Endothelial cell of umbilical vein (primary cell): ENCODE measurements at regions not wholly inside any gene's neighbourhood (a gene's known extent, or its start where the extent isn't known, plus 50 kb on each side); places are given as distances from the start of the nearest gene placed in this dataset.

Experiments used
- BruUV-seq: library from RNA; stranded (reverse); fragments of 400-500 nt; replicated peaks from 2 replicates; lab custom pipeline; 2021; lab: Mats Ljungman, UMichigan
- CTCF ChIA-PET: fragments of 300-600, 350-600 bp; sonication (Branson Sonifier 250); formaldehyde crosslinking; loops from one replicate; lab custom pipeline; 2021; ENCODE audit warnings: antibody characterized with exemption, inconsistent platforms; lab: Charles Lee
- POLR2A ChIA-PET: fragments of 300-600, 350-600 bp; sonication (Branson Sonifier 250); formaldehyde crosslinking; loops from one replicate; lab custom pipeline; 2021; ENCODE audit warnings: antibody characterized with exemption, inconsistent platforms; lab: Charles Lee
- DNase-seq: peaks from one replicate; pipeline ENCODE4 v3.0.0-alpha.2; 2011; ENCODE audit warnings: low read depth, low spot score
- FAIRE-seq: peaks from 2 replicates; lab custom pipeline; 2011; peaks lifted over from hg19 to GRCh38; lab: Jason Lieb, UNC
- H2AFZ ChIP-seq: 2 replicates; pipeline ENCODE4 v1.6.0; 2012; ENCODE audit warnings: low read depth, low read length, control low read depth, inconsistent platforms
- H3K27ac ChIP-seq: 2 replicates; pipeline ENCODE4 v1.5.1; 2011; ENCODE audit warnings: low read depth, mild to moderate bottlenecking, control low read depth, low read length, moderate library complexity; ENCODE audit not compliant: insufficient read depth
- H3K27me3 ChIP-seq, 2 experiments: 2 replicates each; pipeline versions ENCODE4 v1.6.0 to v1.6.1; 2011; ENCODE audit warnings: low read length in 2 of 2, mixed read lengths in 1 of 2; ENCODE audit not compliant: control insufficient read depth in 2 of 2, insufficient read depth in 2 of 2
- H3K36me3 ChIP-seq, 2 experiments: 2 replicates in 1 of 2; 3 replicates in 1 of 2; pipeline ENCODE4 v1.5.1; 2011; ENCODE audit warnings: low read length in 2 of 2, mild to moderate bottlenecking in 1 of 2, moderate library complexity in 1 of 2; ENCODE audit not compliant: control insufficient read depth in 2 of 2, insufficient read depth in 2 of 2; ENCODE audit errors: extremely low read depth in 1 of 2
- H3K4me1 ChIP-seq: 3 replicates; pipeline ENCODE4 v1.5.1; 2011; ENCODE audit warnings: mild to moderate bottlenecking, low read length; ENCODE audit not compliant: control insufficient read depth, insufficient read depth; ENCODE audit errors: extremely low read depth
- H3K4me2 ChIP-seq: 2 replicates; pipeline ENCODE4 v1.6.1; 2011; ENCODE audit warnings: low read length, control low read depth, mixed read lengths; ENCODE audit not compliant: insufficient read depth
- H3K4me3 ChIP-seq, 3 experiments: fragments of 200-600 bp in 1 of 3; sonication (generic), shearing (Covaris generic) in 1 of 3; replicated peaks in 1 of 3; 2 replicates each; pipeline ENCODE4 v1.5.1; 2011 to 2016; ENCODE audit warnings: control low read depth in 3 of 3, low read length in 3 of 3, mild to moderate bottlenecking in 2 of 3, inconsistent platforms in 1 of 3, low read depth in 1 of 3, moderate library complexity in 1 of 3; ENCODE audit not compliant: insufficient read depth in 1 of 3
- H3K79me2 ChIP-seq: 2 replicates; pipeline ENCODE4 v1.6.0; 2012; ENCODE audit warnings: low read length, inconsistent platforms; ENCODE audit not compliant: control insufficient read depth, insufficient read depth
- H3K9ac ChIP-seq: replicated peaks from 2 replicates; pipeline ENCODE3; 2011; ENCODE audit warnings: low read length, control low read depth; ENCODE audit not compliant: insufficient read depth; ENCODE audit errors: extremely low read depth
- H3K9me1 ChIP-seq: replicated peaks from 3 replicates; pipeline ENCODE4 v1.6.0; 2011; ENCODE audit warnings: mild to moderate bottlenecking, low read length; ENCODE audit not compliant: control insufficient read depth, insufficient read depth; ENCODE audit errors: extremely low read depth
- H3K9me3 ChIP-seq: replicated peaks from 2 replicates; pipeline ENCODE4 v1.5.1; 2012; ENCODE audit warnings: low read length, inconsistent platforms; ENCODE audit not compliant: control insufficient read depth, insufficient read depth
- H4K20me1 ChIP-seq: replicated peaks from 2 replicates; pipeline ENCODE3; 2011; ENCODE audit warnings: mild to moderate bottlenecking, low read length; ENCODE audit not compliant: control insufficient read depth, insufficient read depth; ENCODE audit errors: extremely low read depth
- EZH2 ChIP-seq: IDR thresholded peaks from 2 replicates; pipeline ENCODE4 v1.6.1; 2012; ENCODE audit warnings: borderline replicate concordance, low read depth, mild to moderate bottlenecking, moderate library complexity, low read length, inconsistent platforms; ENCODE audit not compliant: severe bottlenecking
- FOS ChIP-seq: IDR thresholded peaks from 2 replicates; pipeline ENCODE4 v1.6.1; 2011; ENCODE audit warnings: mild to moderate bottlenecking, low read length, moderate library complexity, borderline replicate concordance; ENCODE audit not compliant: insufficient read depth
- GATA2 ChIP-seq: IDR thresholded peaks from 2 replicates; pipeline ENCODE4 v1.7.0; 2011; ENCODE audit warnings: low read depth, mild to moderate bottlenecking, moderate library complexity, mixed read lengths, low read length; ENCODE audit not compliant: insufficient read length, insufficient read depth
- JUN ChIP-seq: IDR thresholded peaks from 2 replicates; pipeline ENCODE4 v1.6.1; 2011; ENCODE audit warnings: borderline replicate concordance, low read depth; ENCODE audit not compliant: insufficient read length, insufficient read depth
- MYC ChIP-seq: IDR thresholded peaks from one replicate; pipeline ENCODE4 v1.6.1; 2011; ENCODE audit warnings: mild to moderate bottlenecking, low read depth, low read length
- POLR2A ChIP-seq: IDR thresholded peaks from 2 replicates; pipeline ENCODE4 v1.6.1; 2012; ENCODE audit warnings: low read depth, mild to moderate bottlenecking, control low read depth, low read length
- POLR2AphosphoS5 ChIP-seq: IDR thresholded peaks from 2 replicates; pipeline ENCODE4 v1.6.1; 2012; ENCODE audit warnings: low read depth, mild to moderate bottlenecking, control low read depth, low read length, moderate library complexity; ENCODE audit not compliant: insufficient read depth
- dilution Hi-C: fragments of 300-500 bp; cut with MboI; formaldehyde crosslinking; loops from one replicate; pipeline ENCODE4 v1.15.0; 2019; ENCODE audit warnings: low sequenced_read_pairs; ENCODE audit not compliant: extremely low pct_ligation_motif_present
- intact Hi-C: fragments of 100-400 bp; cut with micrococcal nuclease; formaldehyde crosslinking; loops from one replicate; pipeline ENCODE4 v1.10.0; 2022
- TF ChIP-seq, protein P1 (sequence below): IDR thresholded peaks from 2 replicates; pipeline ENCODE4 v1.6.1; 2011; ENCODE audit not compliant: insufficient read depth, insufficient read length
- TF ChIP-seq, protein P2 (sequence below), 2 donors: IDR thresholded peaks; 1 replicate in 1 of 2; 2 replicates in 1 of 2; pipeline ENCODE4 v1.5.1; 2011; ENCODE audit warnings: low read length in 2 of 2, mild to moderate bottlenecking in 2 of 2, moderate library complexity in 2 of 2, control low read depth in 1 of 2, inconsistent platforms in 1 of 2, low read depth in 1 of 2; ENCODE audit not compliant: insufficient read depth in 1 of 2; ENCODE audit errors: extremely low read depth in 1 of 2

DNA sequence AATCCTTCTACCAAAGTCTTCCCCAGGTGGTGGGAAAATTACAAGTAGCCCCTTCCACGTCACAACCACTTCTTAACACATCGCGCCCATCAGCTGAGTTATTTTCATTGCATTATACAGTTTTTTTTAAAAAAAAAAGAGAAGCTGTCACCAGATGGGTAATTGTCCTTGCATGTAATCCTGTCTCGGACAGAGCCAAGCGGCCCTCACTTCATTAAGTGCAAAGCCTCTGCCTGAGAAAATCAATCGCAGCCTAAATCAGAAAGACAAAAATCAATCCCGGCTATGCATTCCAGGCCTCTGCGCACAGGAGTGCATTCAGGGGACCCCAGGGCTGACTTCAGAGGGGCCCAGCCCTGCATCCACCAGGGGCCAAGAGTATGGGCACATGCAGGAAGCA is 538.9 kb downstream of the NPHP4 start:
- no peak overlapping the region for H3K27ac ChIP-seq
- H3K9ac ChIP-seq, result no peak overlapping the region
- no peak overlapping the region for H3K4me3 ChIP-seq
- H3K79me2 ChIP-seq, result no peaks in the 10 kb centered on the region
- H3K9me1 ChIP-seq, result no peaks in the 10 kb centered on the region
- TF ChIP-seq POLR2A (no peak), POLR2AphosphoS5 (no peak), JUN (no peak), FOS (no peak), EZH2 (no peak), GATA2 (no peak), MYC (no peak)
- TF ChIP-seq, protein P1, sequence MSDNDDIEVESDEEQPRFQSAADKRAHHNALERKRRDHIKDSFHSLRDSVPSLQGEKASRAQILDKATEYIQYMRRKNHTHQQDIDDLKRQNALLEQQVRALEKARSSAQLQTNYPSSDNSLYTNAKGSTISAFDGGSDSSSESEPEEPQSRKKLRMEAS, result no peak
- TF ChIP-seq, protein P2, sequence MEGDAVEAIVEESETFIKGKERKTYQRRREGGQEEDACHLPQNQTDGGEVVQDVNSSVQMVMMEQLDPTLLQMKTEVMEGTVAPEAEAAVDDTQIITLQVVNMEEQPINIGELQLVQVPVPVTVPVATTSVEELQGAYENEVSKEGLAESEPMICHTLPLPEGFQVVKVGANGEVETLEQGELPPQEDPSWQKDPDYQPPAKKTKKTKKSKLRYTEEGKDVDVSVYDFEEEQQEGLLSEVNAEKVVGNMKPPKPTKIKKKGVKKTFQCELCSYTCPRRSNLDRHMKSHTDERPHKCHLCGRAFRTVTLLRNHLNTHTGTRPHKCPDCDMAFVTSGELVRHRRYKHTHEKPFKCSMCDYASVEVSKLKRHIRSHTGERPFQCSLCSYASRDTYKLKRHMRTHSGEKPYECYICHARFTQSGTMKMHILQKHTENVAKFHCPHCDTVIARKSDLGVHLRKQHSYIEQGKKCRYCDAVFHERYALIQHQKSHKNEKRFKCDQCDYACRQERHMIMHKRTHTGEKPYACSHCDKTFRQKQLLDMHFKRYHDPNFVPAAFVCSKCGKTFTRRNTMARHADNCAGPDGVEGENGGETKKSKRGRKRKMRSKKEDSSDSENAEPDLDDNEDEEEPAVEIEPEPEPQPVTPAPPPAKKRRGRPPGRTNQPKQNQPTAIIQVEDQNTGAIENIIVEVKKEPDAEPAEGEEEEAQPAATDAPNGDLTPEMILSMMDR (IDR thresholded peaks at IDR 0.05; ENCODE audit: extremely low read depth in 1 of 2, insufficient read depth in 1 of 2, low read depth in 1 of 2, low read length in 2 of 2), result no peak
- FAIRE-seq (no peak), DNase-seq (no peak)
- H3K36me3 ChIP-seq, result no peaks in the 10 kb centered on the region
- ChIA-PET POLR2A (no interaction called here), CTCF (no interaction called here)
- no TSS peak for BruUV-seq
- dilution Hi-C loops (no loop called here), intact Hi-C loops (no loop called here)
- H2AFZ ChIP-seq, result no peak overlapping the region
- no peaks in the 10 kb centered on the region for H3K4me1 ChIP-seq
- H3K27me3 ChIP-seq, result no peaks in the 10 kb centered on the region
- H4K20me1 ChIP-seq, result no peaks in the 10 kb centered on the region
- H3K4me2 ChIP-seq, result no peak overlapping the region
- peaks cover 7% of the 10 kb centered on the region for H3K9me3 ChIP-seq
